Sigmoid colon (tissue), 6 donors: ENCODE measurements at regions not wholly inside any gene's neighbourhood (a gene's known extent, or its start where the extent isn't known, plus 50 kb on each side); places are given as distances from the start of the nearest gene placed in this dataset.

Source experiments
- DNase-seq: peaks from one replicate; pipeline ENCODE4 v3.0.0-alpha.2; 2019
- H3K27ac ChIP-seq, 4 donors: fragments of 200-600 bp; sonication (generic); one replicate each; pipeline ENCODE4 v1.5.1; 2016 to 2019; ENCODE audit warnings: mild to moderate bottlenecking in 1 of 4
- H3K27me3 ChIP-seq, 3 donors: fragments of 200-600 bp; sonication (generic); one replicate each; pipeline ENCODE4 v1.5.1; 2019; ENCODE audit warnings: mild to moderate bottlenecking in 1 of 3
- H3K36me3 ChIP-seq, 4 donors: fragments of 200-600 bp; sonication (generic); one replicate each; pipeline ENCODE4 v1.5.1; 2016 to 2019
- H3K4me1 ChIP-seq, 4 donors: fragments of 200-600 bp; sonication (generic); one replicate each; pipeline ENCODE4 v1.5.1; 2017 to 2019
- H3K4me3 ChIP-seq, 4 donors: fragments of 200-600 bp; sonication (generic); one replicate each; pipeline ENCODE4 v1.5.1; 2017 to 2019; ENCODE audit warnings: mild to moderate bottlenecking in 2 of 4, moderate library complexity in 1 of 4
- H3K9me3 ChIP-seq, 4 donors: fragments of 200-600 bp in 3 of 4; sonication (generic) in 3 of 4; one replicate each; pipeline versions ENCODE4 v1.5.1 to v1.6.1; 2013 to 2019
- EP300 ChIP-seq, 4 donors: sonication (generic); formaldehyde crosslinking; IDR thresholded peaks; one replicate each; pipeline ENCODE4 v1.6.1; 2017; ENCODE audit warnings: antibody characterized with exemption in 4 of 4
- POLR2A ChIP-seq, 2 donors: fragments of 450-650 bp; IDR thresholded peaks; one replicate each; pipeline ENCODE4 v1.6.1; 2016; ENCODE audit warnings: antibody characterized with exemption in 2 of 2, mild to moderate bottlenecking in 2 of 2, moderate library complexity in 2 of 2
- POLR2AphosphoS5 ChIP-seq, 4 donors: sonication (generic); formaldehyde crosslinking; IDR thresholded peaks; one replicate each; pipeline ENCODE4 v1.6.1; 2017; ENCODE audit warnings: antibody characterized with exemption in 4 of 4
- WGBS, 2 donors: extraction: QIAGEN DNeasy Blood & Tissue Kit; methylation state at CpG; one replicate each; pipeline ENCODE4 v1.1.7; 2013; 5-methylcytosine and 5-hydroxymethylcytosine counted together
- intact Hi-C: fragments of 100-400 bp; cut with DNase I; formaldehyde crosslinking; loops from one replicate; pipeline ENCODE4 v1.15.1; 2023
- TF ChIP-seq, protein P1 (sequence below), 4 experiments: fragments of 450-650 bp in 3 of 4; fragments of 200-600 bp in 1 of 4; IDR thresholded peaks; one replicate each; pipeline ENCODE4 v1.5.1; 2016 to 2019; ENCODE audit warnings: antibody characterized with exemption in 4 of 4, mild to moderate bottlenecking in 3 of 4, moderate library complexity in 2 of 4
- donor health status: healthy with polysubstance abuse.
- donor health status: healthy.

DNA sequence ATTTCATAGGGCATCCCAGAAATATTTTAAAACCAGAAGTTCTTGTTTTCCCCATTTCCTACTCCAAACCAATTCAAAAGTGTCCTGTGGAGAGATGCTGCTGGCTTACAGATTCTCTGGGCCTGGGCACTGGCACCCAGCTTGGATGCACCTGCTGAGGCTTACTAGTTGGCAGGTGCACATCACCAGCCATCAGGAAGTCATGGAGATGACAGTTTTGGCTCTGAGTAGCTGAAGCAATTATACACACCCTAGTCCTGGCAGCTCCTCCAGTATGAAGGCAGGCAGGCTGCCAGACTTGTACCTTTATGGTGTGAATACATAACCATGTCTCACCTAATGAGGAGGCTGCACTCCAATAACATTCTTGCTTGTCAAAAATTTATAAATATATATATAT is 276.6 kb upstream of the GHITM start:
- DNase-seq: no peak
- Histone ChIP-seq H3K9me3 (no peaks in the 10 kb centered on the region), H3K27me3 (no peaks in the 10 kb centered on the region), H3K4me3 (no peak overlapping the region), H3K36me3 (no peaks in the 10 kb centered on the region), H3K4me1 (peaks cover 0 to 8% (median 0%) of the 10 kb centered on the region in 4 donors), H3K27ac (no peak overlapping the region)
- TF ChIP-seq EP300 (IDR thresholded peaks at IDR 0.05) (no peak), POLR2AphosphoS5 (IDR thresholded peaks at IDR 0.05) (no peak), POLR2A (IDR thresholded peaks at IDR 0.05) (no peak)
- TF ChIP-seq, protein P1, sequence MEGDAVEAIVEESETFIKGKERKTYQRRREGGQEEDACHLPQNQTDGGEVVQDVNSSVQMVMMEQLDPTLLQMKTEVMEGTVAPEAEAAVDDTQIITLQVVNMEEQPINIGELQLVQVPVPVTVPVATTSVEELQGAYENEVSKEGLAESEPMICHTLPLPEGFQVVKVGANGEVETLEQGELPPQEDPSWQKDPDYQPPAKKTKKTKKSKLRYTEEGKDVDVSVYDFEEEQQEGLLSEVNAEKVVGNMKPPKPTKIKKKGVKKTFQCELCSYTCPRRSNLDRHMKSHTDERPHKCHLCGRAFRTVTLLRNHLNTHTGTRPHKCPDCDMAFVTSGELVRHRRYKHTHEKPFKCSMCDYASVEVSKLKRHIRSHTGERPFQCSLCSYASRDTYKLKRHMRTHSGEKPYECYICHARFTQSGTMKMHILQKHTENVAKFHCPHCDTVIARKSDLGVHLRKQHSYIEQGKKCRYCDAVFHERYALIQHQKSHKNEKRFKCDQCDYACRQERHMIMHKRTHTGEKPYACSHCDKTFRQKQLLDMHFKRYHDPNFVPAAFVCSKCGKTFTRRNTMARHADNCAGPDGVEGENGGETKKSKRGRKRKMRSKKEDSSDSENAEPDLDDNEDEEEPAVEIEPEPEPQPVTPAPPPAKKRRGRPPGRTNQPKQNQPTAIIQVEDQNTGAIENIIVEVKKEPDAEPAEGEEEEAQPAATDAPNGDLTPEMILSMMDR (IDR thresholded peaks at IDR 0.05): no peak
- intact Hi-C loops: no loop called here

DNA sequence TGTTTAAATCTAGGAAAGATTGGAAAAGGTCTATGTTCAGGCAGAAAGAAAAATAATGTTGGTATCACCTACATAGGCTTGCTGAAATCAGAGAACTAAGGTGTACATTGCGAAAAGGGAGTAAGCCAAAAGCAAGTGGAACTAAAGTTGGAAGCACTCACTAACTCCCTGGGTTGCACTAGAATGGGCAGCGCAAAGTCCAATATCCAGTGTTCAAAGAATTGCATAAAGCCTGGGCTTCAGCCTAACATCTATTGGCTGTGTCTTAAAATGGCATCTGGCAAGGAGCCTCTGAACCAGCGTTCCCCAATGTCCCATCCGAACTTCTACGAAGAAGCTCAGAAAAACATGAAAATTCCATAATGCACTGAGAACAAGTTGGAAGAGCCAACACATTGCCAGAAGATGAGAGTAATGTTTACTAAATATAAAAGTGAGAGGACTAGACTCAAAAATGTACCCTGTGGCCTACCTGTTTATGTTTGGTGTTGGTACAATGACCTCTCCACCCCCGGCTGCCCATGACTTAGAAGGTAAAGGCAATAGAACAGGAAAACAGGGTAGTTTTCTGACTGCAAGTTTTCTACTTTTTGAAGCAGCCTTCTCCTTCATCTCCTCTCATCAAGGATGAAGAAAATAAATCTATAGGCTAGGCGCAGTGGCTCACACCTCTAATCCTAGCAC is 275.9 kb upstream of the GHITM start:
- 94 to 96% methylated on average over 7 of the region's 7 CpGs for WGBS, 2 donors
- H3K27ac ChIP-seq: no peak overlapping the region
- intact Hi-C loops: no loop called here

DNA sequence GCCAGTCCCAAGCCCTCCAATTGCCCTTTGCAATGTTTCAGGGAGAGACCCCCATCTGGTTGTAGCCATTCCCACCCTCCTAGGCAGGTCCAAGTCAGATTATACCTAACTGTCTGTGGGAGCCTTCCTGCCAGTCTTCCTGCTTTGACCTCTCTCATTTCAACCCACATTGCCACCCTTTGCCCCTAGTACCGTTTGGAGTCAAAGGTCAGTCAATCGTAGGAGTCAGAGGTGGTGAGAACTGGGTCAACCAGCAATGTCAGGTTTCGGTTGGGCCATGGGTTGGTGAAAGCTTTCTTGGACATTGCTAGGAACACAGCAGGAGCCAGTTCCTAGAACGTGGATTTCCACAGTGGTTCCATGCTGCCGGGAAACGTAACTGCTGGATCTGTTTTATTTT is 269.4 kb upstream of the GHITM start:
- no peak for DNase-seq
- Histone ChIP-seq H3K4me3 (no peak overlapping the region), H3K36me3 (no peaks in the 10 kb centered on the region), H3K27me3 (no peaks in the 10 kb centered on the region), H3K27ac (no peak overlapping the region), H3K9me3 (no peaks in the 10 kb centered on the region), H3K4me1 (no peaks in the 10 kb centered on the region)
- TF ChIP-seq POLR2A (IDR thresholded peaks at IDR 0.05): no peak
- TF ChIP-seq POLR2AphosphoS5 (IDR thresholded peaks at IDR 0.05): no peak
- TF ChIP-seq, protein P1 (IDR thresholded peaks at IDR 0.05): no peak
- TF ChIP-seq EP300 (IDR thresholded peaks at IDR 0.05): no peak
- intact Hi-C loops: loop anchor here (5.0 kb wide), 1 partner anchor 1073 kb away; no protein-coding TSS in a partner anchor
- 76 to 88% methylated on average over 6 of the region's 6 CpGs for WGBS, 2 donors

More for the DNA sequence above, 275.9 kb upstream of the GHITM start:
- Histone ChIP-seq H3K4me3 (no peak overlapping the region), H3K27me3 (no peaks in the 10 kb centered on the region), H3K36me3 (no peaks in the 10 kb centered on the region), H3K9me3 (no peaks in the 10 kb centered on the region), H3K4me1 (peaks cover 0 to 8% (median 0%) of the 10 kb centered on the region in 4 donors)
- no peak for DNase-seq
- no peak for TF ChIP-seq POLR2AphosphoS5 (IDR thresholded peaks at IDR 0.05)
- no peak for TF ChIP-seq POLR2A (IDR thresholded peaks at IDR 0.05)
- no peak for TF ChIP-seq EP300 (IDR thresholded peaks at IDR 0.05)
- TF ChIP-seq, protein P1 (IDR thresholded peaks at IDR 0.05): no peak

DNA sequence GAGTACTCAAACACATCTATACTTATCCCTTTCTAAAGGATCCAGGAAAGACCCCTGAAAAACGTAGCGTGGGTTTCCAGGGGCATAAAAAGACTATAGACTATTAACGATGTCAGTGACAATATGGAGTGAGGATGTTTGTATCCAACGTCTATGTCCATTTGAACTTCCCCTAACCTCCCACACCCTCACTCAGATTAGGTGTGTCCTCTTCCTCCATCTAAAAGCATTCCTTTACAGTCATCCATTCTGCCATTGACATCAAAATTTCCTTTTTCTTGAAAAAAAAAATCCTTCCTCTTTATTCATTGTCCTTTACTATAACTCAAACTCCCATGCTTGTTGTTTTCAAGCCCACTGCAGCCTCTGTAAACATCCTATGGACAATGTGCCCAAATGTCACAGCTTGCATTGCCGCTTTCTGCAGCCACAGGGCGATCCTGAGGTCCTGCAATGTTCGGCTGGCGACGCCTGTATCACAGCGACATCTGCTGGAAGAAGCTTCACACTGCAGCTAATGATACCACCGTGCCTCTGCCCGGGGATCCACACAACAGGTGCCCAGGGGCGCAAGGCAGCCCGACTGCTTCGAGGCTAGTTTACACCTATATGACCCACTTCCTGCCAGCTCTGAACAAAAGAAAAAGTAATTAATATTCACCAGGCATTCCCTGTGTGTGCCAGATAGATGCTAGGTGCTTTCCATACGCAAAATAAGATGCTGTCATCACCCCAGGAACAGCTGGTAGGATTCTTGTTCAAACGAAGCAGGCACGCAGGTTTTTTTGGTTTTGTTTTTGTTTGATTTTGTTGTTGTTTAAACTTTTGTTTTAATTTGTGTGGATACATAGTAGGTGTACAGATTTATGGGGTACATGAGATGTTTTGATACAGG is 267.9 kb upstream of the GHITM start:
- 18 to 23% methylated on average over 18 of the region's 18 CpGs for WGBS, 2 donors
- TF ChIP-seq, protein P1 (IDR thresholded peaks at IDR 0.05): peak; percentile 40 to 91 (median 77)
- TF ChIP-seq POLR2A (IDR thresholded peaks at IDR 0.05): no peak
- intact Hi-C loops: loop anchor here (5.0 kb wide), 1 partner anchor 1074 kb away; no protein-coding TSS in a partner anchor
- H3K9me3 ChIP-seq: no peaks in the 10 kb centered on the region
- no peaks in the 10 kb centered on the region for H3K4me1 ChIP-seq
- no peaks in the 10 kb centered on the region for H3K36me3 ChIP-seq
- peak; percentile 74 for DNase-seq
- H3K27me3 ChIP-seq: no peaks in the 10 kb centered on the region
- no peak overlapping the region for H3K27ac ChIP-seq
- no peak overlapping the region for H3K4me3 ChIP-seq
